ENCODE measurements at regions not wholly inside any gene's neighbourhood (a gene's known extent, or its start where the extent isn't known, plus 50 kb on each side); places are given as distances from the start of the nearest gene placed in this dataset.

GRCh38 chr5:158470764-158471534 lies 612.0 kb upstream of the CLINT1 start:
- TF ChIP-seq CTCF (IDR thresholded peaks at IDR 0.05) (no peak), POLR2A (IDR thresholded peaks at IDR 0.05) (no peak)
